ENCODE measurements at regions not wholly inside any gene's neighbourhood (a gene's known extent, or its start where the extent isn't known, plus 50 kb on each side); places are given as distances from the start of the nearest gene placed in this dataset.

DNA sequence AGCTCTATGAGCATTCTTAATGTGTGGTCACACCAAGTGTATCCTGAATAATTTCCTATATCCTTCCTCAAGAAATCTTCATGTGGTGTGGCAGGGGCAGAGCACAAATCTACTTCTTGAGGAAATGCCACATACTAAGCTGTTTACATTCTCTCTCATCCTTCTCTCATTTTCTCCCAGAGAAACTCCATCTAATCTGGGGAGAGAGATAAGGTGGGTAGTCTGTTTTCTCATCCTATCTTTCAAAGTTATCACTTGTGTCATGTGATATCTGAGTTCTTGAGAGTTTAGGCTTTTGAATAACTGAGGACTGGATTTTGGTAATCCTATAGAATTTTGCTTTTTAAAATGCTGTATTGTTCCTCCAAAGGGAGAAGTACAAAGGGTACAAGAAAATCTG, 141.9 kb upstream of the LRRC7 start:
- ATAC-seq (ENCODE audit: low read depth) (no peak), DNase-seq (no peak)
- CTCF ChIA-PET = no interaction called here
- no peak for TF ChIP-seq CTCF (IDR thresholded peaks at IDR 0.05)
- POLR2A ChIA-PET = no interaction called here
- Mint-ChIP-seq H3K36me3 (ENCODE audit: low read depth) (no peaks in the 10 kb centered on the region), H3K4me3 (no peak overlapping the region), H3K9me3 (peaks cover 2% of the 10 kb centered on the region), H3K27ac (no peak overlapping the region), H3K27me3 (no peaks in the 10 kb centered on the region), H3K4me1 (no peaks in the 10 kb centered on the region)
- intact Hi-C loops (cut with micrococcal nuclease) = no loop called here

DNA sequence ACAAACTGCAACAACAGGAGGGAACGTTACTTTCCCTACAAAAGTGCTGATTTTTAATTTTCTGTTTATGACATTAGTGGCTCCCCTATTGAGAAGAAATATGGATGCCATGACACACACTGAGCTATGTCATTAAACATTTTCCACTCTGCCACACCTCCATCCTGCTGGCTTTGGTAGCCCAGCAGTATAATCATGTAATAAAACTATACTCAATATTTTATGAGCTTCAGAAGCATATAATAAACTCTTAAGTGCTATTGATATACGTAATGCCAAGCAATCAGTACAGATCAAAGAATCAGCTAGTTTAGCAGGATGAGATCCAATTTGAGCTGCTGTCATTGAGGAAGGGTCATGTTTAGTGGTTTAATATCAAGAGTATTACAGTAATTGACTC, 141.3 kb upstream of the LRRC7 start:
- Mint-ChIP-seq H3K9me3 (peaks cover 2% of the 10 kb centered on the region), H3K4me1 (no peaks in the 10 kb centered on the region), H3K36me3 (ENCODE audit: low read depth) (no peaks in the 10 kb centered on the region), H3K27ac (no peak overlapping the region), H3K27me3 (no peaks in the 10 kb centered on the region), H3K4me3 (no peak overlapping the region)
- CTCF ChIA-PET = no interaction called here
- no peak for ATAC-seq (ENCODE audit: low read depth)
- POLR2A ChIA-PET = no interaction called here
- no peak for TF ChIP-seq CTCF (IDR thresholded peaks at IDR 0.05)
- intact Hi-C loops (cut with micrococcal nuclease) = no loop called here
- no peak for DNase-seq

- no peak for TF ChIP-seq CTCF (IDR thresholded peaks at IDR 0.05)
- Mint-ChIP-seq H3K27ac (no peak overlapping the region), H3K27me3 (no peaks in the 10 kb centered on the region), H3K4me3 (no peak overlapping the region), H3K9me3 (peaks cover 2% of the 10 kb centered on the region), H3K36me3 (ENCODE audit: low read depth) (no peaks in the 10 kb centered on the region), H3K4me1 (no peaks in the 10 kb centered on the region)
- CTCF ChIA-PET = no interaction called here
- DNase-seq (no peak), ATAC-seq (ENCODE audit: low read depth) (no peak)
- intact Hi-C loops (cut with micrococcal nuclease) = no loop called here
- POLR2A ChIA-PET = no interaction called here
Measured at GRCh38 chr1:69433073-69433472, 134.6 kb upstream of the LRRC7 start.

- Mint-ChIP-seq H3K36me3 (ENCODE audit: low read depth) (no peaks in the 10 kb centered on the region), H3K27ac (no peak overlapping the region), H3K4me1 (no peaks in the 10 kb centered on the region), H3K9me3 (no peaks in the 10 kb centered on the region), H3K4me3 (no peak overlapping the region), H3K27me3 (no peaks in the 10 kb centered on the region)
- intact Hi-C loops (cut with micrococcal nuclease) = no loop called here
- TF ChIP-seq CTCF (IDR thresholded peaks at IDR 0.05) = no peak
- ATAC-seq (ENCODE audit: low read depth) (no peak), DNase-seq (no peak)
- CTCF ChIA-PET = no interaction called here
- POLR2A ChIA-PET = no interaction called here
Measured at GRCh38 chr1:69436151-69436550, 131.6 kb upstream of the LRRC7 start.

GRCh38 chr1:69438056-69438795, 129.5 kb upstream of the LRRC7 start:
- Mint-ChIP-seq H3K9me3 (no peaks in the 10 kb centered on the region), H3K27ac (no peak overlapping the region), H3K4me1 (no peaks in the 10 kb centered on the region), H3K4me3 (no peak overlapping the region), H3K27me3 (no peaks in the 10 kb centered on the region), H3K36me3 (ENCODE audit: low read depth) (no peaks in the 10 kb centered on the region)
- DNase-seq = no peak
- intact Hi-C loops (cut with micrococcal nuclease) = no loop called here
- CTCF ChIA-PET = no interaction called here
- no peak for TF ChIP-seq CTCF (IDR thresholded peaks at IDR 0.05)
- ATAC-seq (ENCODE audit: low read depth) = no peak
- POLR2A ChIA-PET = no interaction called here

All from activated B cell treated with CpG ODN at 0.5 μM for 24 hours (primary cell).